NCI-H69 (cell line): ENCODE measurements at regions not wholly inside any gene's neighbourhood (a gene's known extent, or its start where the extent isn't known, plus 50 kb on each side); places are given as distances from the start of the nearest gene placed in this dataset.

ENCODE experiments used
- DNase-seq: peaks from one replicate; lab custom pipeline; 2025; lab: John Stamatoyannopoulos, UW

- DNase-seq = peak; percentile 42
These were observed 50.7 kb upstream of the PNMA8B start for GRCh38 chr19:46546194-46546896.

GRCh38 chr19:46550684-46551083, 50.4 kb upstream of the CALM3 start:
- DNase-seq = no peak

GRCh38 chr19:46551164-46551563, 50.0 kb upstream of the CALM3 start:
- DNase-seq = no peak
